Adrenal gland (tissue), 9 donors: ENCODE measurements at regions not wholly inside any gene's neighbourhood (a gene's known extent, or its start where the extent isn't known, plus 50 kb on each side); places are given as distances from the start of the nearest gene placed in this dataset.

Experiments
- DNase-seq, 7 donors: peaks; one replicate each; pipeline ENCODE4 v3.0.0-alpha.2; 2019 to 2020
- H3K27ac ChIP-seq, 5 donors: fragments of 200-600 bp; sonication (generic) in 4 of 5; 1 replicate in 3 of 5; 2 replicates in 2 of 5; pipeline versions ENCODE4 v1.5.1 to v1.8.0; 2016 to 2020; ENCODE audit warnings: mild to moderate bottlenecking in 1 of 5
- H3K27me3 ChIP-seq: fragments of 200-600 bp; 2 replicates; pipeline ENCODE4 v1.8.0; 2021
- H3K36me3 ChIP-seq, 2 donors: fragments of 200-600 bp; replicated peaks in 1 of 2; 1 replicate in 1 of 2; 2 replicates in 1 of 2; pipeline versions ENCODE4 v1.5.1 to v1.8.0; 2018 to 2022
- H3K4me1 ChIP-seq, 2 donors: fragments of 200-600 bp; replicated peaks in 1 of 2; 1 replicate in 1 of 2; 2 replicates in 1 of 2; pipeline versions ENCODE4 v1.5.1 to v1.8.0; 2018 to 2021
- H3K4me3 ChIP-seq, 4 donors: fragments of 200-600 bp; sonication (generic) in 3 of 4; one replicate each; pipeline ENCODE4 v1.5.1; 2016 to 2018
- H3K9me3 ChIP-seq, 3 donors: fragments of 200-600 bp; sonication (generic) in 1 of 3; replicated peaks in 1 of 3; 1 replicate in 2 of 3; 2 replicates in 1 of 3; pipeline versions ENCODE4 v1.5.1 to v1.8.0; 2016 to 2021
- POLR2A ChIP-seq, 2 donors: fragments of 450-650 bp; IDR thresholded peaks; one replicate each; pipeline ENCODE4 v1.6.1; 2017; ENCODE audit warnings: antibody characterized with exemption in 2 of 2, mild to moderate bottlenecking in 2 of 2, moderate library complexity in 1 of 2
- WGBS, 4 donors: extraction: QIAGEN DNeasy Blood & Tissue Kit in 2 of 4; methylation state at CpG; one replicate each; pipeline versions ENCODE4 v1.1.5 to v1.1.7; 2013 to 2017; 5-methylcytosine and 5-hydroxymethylcytosine counted together
- intact Hi-C, 2 donors: fragments of 100-400 bp; cut with DNase I; formaldehyde crosslinking; loops; one replicate each; pipeline versions ENCODE4 v1.14.1 to v1.15.0; 2022 to 2023
- TF ChIP-seq, protein P1 (sequence below), 6 experiments: fragments of 450-650 bp in 4 of 6; fragments of 200-600 bp in 2 of 6; sonication (generic) in 1 of 6; IDR thresholded peaks; 1 replicate in 5 of 6; 2 replicates in 1 of 6; pipeline versions ENCODE4 v1.5.1 to v1.8.0; 2016 to 2021; ENCODE audit warnings: antibody characterized with exemption in 6 of 6, mild to moderate bottlenecking in 2 of 6, moderate library complexity in 1 of 6
- donor health status: healthy with polysubstance abuse.
- donor health status: Bipolar disorder and iron deficiency.
- donor health status: DM: yes; HTN: yes; CAD: no.
- donor health status: DM: no; HTN: no; CAD: no.
- donor health status: DM: no; HTN: no; CAD: no.

DNA sequence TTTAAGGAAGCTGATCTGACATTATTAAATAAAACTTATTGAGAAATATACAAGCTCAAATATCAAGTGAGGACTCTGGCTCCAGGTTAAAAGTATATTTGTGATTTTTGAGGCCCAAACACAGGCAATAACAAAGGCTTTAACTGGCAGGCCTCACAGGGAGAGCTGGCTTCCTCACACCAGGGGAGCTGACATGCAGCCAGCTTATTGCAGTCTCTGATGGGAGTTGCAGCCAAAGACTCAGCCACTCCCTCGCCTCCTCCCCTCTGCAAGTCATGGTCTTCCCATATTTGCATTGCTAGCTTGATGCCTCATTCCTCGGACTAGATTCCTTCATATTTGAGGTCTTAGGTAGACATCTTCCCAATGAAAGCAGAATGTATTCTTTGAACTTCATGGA is 647.1 kb upstream of the SLITRK6 start:
- 67 to 86% (median 70%) methylated on average over 2 of the region's 2 CpGs for WGBS, 4 donors

DNA sequence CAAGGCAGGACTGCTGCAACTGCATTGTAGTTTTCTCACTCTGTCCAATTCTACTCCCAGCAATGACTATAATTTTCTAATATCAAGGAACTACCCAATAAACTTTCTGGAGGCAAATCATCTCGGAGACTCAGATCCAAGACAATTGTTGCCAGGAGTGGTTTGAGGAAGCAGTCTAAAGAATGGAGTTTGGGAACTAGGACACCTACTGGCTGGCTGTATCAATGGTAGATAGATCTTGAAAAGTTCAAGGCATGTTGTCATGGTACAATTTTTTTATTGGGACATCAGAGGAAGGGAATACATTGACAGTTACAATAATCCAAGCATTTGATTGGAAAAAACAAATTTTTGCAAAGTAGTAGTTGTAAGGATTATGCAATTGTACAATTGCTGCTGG is 648.3 kb upstream of the SLITRK6 start:
- WGBS, 4 donors: 76 to 86% (median 79%) methylated on average over 1 of the region's 1 CpG
- intact Hi-C loops: no loop called here
- no peaks in the 10 kb centered on the region for H3K27me3 ChIP-seq

More for the DNA sequence above, 647.1 kb upstream of the SLITRK6 start:
- no peaks in the 10 kb centered on the region for H3K36me3 ChIP-seq
- DNase-seq: no peak
- no peaks in the 10 kb centered on the region for H3K27me3 ChIP-seq
- no peak overlapping the region for H3K27ac ChIP-seq
- no peaks in the 10 kb centered on the region for H3K4me1 ChIP-seq
- no peaks in the 10 kb centered on the region for H3K9me3 ChIP-seq
- intact Hi-C loops: no loop called here
- no peak for TF ChIP-seq POLR2A (IDR thresholded peaks at IDR 0.05)
- TF ChIP-seq, protein P1, sequence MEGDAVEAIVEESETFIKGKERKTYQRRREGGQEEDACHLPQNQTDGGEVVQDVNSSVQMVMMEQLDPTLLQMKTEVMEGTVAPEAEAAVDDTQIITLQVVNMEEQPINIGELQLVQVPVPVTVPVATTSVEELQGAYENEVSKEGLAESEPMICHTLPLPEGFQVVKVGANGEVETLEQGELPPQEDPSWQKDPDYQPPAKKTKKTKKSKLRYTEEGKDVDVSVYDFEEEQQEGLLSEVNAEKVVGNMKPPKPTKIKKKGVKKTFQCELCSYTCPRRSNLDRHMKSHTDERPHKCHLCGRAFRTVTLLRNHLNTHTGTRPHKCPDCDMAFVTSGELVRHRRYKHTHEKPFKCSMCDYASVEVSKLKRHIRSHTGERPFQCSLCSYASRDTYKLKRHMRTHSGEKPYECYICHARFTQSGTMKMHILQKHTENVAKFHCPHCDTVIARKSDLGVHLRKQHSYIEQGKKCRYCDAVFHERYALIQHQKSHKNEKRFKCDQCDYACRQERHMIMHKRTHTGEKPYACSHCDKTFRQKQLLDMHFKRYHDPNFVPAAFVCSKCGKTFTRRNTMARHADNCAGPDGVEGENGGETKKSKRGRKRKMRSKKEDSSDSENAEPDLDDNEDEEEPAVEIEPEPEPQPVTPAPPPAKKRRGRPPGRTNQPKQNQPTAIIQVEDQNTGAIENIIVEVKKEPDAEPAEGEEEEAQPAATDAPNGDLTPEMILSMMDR (IDR thresholded peaks at IDR 0.05): no peak
- no peak overlapping the region for H3K4me3 ChIP-seq

DNA sequence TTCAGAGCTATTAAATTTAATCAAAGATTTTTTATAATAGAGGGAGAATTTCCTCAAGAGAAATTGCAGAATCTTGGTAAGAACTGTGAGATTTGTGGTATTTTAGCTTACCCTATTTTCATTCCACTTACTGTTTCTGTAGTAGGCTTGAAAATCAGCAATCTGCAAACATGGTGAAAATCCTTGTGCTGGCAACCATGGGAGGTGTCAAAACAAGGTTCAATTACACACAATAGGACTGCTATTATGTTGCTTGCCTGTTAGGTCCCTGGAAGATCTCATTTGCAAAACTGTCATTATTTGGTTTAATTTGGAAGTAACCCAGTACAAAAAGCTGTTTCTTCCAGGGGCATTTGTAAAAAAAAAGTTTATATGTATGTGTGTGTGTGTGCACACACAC is 662.8 kb upstream of the SLITRK6 start:
- Histone ChIP-seq H3K36me3 (no peaks in the 10 kb centered on the region), H3K27ac (no peak overlapping the region), H3K27me3 (no peaks in the 10 kb centered on the region), H3K9me3 (no peaks in the 10 kb centered on the region), H3K4me1 (no peaks in the 10 kb centered on the region), H3K4me3 (no peak overlapping the region)
- intact Hi-C loops: no loop called here
- no peak for DNase-seq
- no peak for TF ChIP-seq POLR2A (IDR thresholded peaks at IDR 0.05)
- TF ChIP-seq, protein P1 (IDR thresholded peaks at IDR 0.05): no peak

More for the DNA sequence above, 648.3 kb upstream of the SLITRK6 start:
- Histone ChIP-seq H3K36me3 (no peaks in the 10 kb centered on the region), H3K9me3 (no peaks in the 10 kb centered on the region), H3K27ac (no peak overlapping the region), H3K4me1 (no peaks in the 10 kb centered on the region), H3K4me3 (no peak overlapping the region)
- TF ChIP-seq POLR2A (IDR thresholded peaks at IDR 0.05): no peak
- TF ChIP-seq, protein P1 (IDR thresholded peaks at IDR 0.05): no peak
- DNase-seq: no peak

DNA sequence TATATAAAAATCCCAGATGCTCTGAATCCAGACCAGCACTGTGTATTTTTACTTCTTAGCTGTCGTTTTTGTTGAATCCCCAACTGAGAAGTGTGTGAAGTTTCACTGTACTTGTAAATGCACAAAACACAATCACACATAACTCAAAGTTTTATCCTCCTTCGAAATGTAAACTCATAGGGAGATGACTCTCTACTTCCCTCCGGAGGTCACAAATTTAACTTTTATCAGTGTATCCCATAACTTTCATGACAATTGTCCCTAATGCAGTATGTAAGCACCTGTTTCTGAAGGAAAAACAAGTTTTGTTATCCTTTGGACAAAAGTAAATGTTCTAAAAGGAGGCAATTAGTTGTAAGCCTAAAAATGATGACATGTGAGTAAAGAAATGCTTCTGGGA is 665.0 kb upstream of the SLITRK6 start:
- DNase-seq: no peak
- no peaks in the 10 kb centered on the region for H3K36me3 ChIP-seq
- no peaks in the 10 kb centered on the region for H3K9me3 ChIP-seq
- no peaks in the 10 kb centered on the region for H3K27me3 ChIP-seq
- no peak overlapping the region for H3K4me3 ChIP-seq
- 38 to 47% (median 42%) methylated on average over 3 of the region's 3 CpGs for WGBS, 4 donors
- H3K4me1 ChIP-seq: no peaks in the 10 kb centered on the region
- TF ChIP-seq POLR2A (IDR thresholded peaks at IDR 0.05): no peak
- TF ChIP-seq, protein P1 (IDR thresholded peaks at IDR 0.05): no peak
- H3K27ac ChIP-seq: no peak overlapping the region
- intact Hi-C loops: no loop called here
